ENCODE measurements at regions not wholly inside any gene's neighbourhood (a gene's known extent, or its start where the extent isn't known, plus 50 kb on each side); places are given as distances from the start of the nearest gene placed in this dataset.

DNA sequence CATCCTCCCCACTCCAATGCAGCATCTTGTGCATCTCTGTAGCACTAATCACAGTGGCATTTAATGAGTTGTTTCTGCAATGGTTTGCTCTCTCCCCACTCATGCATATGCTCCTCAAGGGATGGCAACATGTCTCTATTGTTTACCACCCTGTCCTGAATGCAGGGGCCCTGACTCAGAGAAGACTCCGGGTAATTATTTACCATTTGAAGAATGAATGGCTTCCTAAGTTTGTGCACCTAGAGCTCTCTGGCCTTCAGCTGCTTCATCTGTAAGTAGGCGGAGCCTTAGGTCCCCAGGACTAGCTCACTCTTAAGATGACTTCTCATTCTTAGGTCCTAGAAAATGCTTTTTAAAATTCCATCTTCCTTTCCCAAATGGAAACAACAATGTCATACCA lies 63.7 kb upstream of the IGSF21 start:
- no peak overlapping the region for H3K4me2 ChIP-seq (ENCODE audit: low read length)
- CTCF ChIA-PET = no interaction called here
- H3K9ac ChIP-seq (ENCODE audit: low read length) = no peak overlapping the region
- intact Hi-C loops (cut with micrococcal nuclease) = no loop called here
- no peak for TF ChIP-seq FOSL1 (IDR thresholded peaks at IDR 0.05; ENCODE audit: low read depth)
- no peak for TF ChIP-seq ELF1 (IDR thresholded peaks at IDR 0.05; ENCODE audit: borderline replicate concordance, low read depth)
- no TSS peak for BruUV-seq (replicated peaks)
- H3K27me3 ChIP-seq (ENCODE audit: insufficient read depth, low read length) = peaks cover 51% of the 10 kb centered on the region
- H4K20me1 ChIP-seq (ENCODE audit: insufficient read depth) = no peaks in the 10 kb centered on the region
- H3K9me3 ChIP-seq (ENCODE audit: control insufficient read depth in 1 of 2, insufficient read depth in 1 of 2, low read depth in 1 of 2, low read length in 2 of 2) = no peaks in the 10 kb centered on the region
- ATAC-seq = no peak
- no peak overlapping the region for H3K4me3 ChIP-seq (replicated peaks in 1 of 2; ENCODE audit: low read depth in 1 of 2, low read length in 2 of 2)
- no peak for DNase-seq (ENCODE audit: low read depth, low spot score)
- H2AFZ ChIP-seq (ENCODE audit: low read depth, low read length, poor library complexity, severe bottlenecking) = no peak overlapping the region
- H3K79me2 ChIP-seq (ENCODE audit: insufficient read depth, low read length) = no peaks in the 10 kb centered on the region
- no peaks in the 10 kb centered on the region for H3K36me3 ChIP-seq (ENCODE audit: control insufficient read depth in 1 of 2, insufficient read depth in 2 of 2, low read length in 2 of 2)
- H3K9me2 ChIP-seq (ENCODE audit: insufficient read depth) = no peaks in the 10 kb centered on the region
- POLR2A ChIA-PET = no interaction called here
- RAD21 ChIA-PET (ENCODE audit: low non-redundant PET in 1 of 2, low total read pairs in 2 of 2, uncharacterized antibody in 2 of 2, unreplicated experiment in 2 of 2) = no interaction called here
- no peaks in the 10 kb centered on the region for H3K4me1 ChIP-seq (ENCODE audit: control insufficient read depth in 1 of 2, insufficient read depth in 2 of 2, low read length in 2 of 2)
- no peak overlapping the region for H3K27ac ChIP-seq (ENCODE audit: low read depth, low read length)

DNA sequence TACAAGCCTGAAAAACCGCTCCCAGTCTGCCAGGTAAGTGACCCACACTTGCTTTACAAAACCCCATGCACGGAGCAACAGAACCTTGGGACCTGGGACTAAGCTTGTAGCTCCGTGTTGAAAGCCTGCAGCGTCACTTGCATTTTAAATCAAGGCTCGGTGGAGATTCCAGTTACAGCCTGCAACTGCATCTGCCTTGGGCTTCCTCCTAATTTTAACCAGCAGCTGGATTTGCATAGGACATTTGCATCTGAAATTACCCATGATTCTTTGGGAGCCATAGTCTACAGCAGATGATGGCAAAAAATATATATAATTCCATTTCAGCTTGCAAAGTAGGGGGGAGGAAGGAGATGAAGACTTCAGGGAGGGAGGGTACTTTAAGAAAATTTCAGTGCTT lies 62.4 kb upstream of the IGSF21 start:
- no peak overlapping the region for H2AFZ ChIP-seq (ENCODE audit: low read depth, low read length, poor library complexity, severe bottlenecking)
- TF ChIP-seq, protein P1, sequence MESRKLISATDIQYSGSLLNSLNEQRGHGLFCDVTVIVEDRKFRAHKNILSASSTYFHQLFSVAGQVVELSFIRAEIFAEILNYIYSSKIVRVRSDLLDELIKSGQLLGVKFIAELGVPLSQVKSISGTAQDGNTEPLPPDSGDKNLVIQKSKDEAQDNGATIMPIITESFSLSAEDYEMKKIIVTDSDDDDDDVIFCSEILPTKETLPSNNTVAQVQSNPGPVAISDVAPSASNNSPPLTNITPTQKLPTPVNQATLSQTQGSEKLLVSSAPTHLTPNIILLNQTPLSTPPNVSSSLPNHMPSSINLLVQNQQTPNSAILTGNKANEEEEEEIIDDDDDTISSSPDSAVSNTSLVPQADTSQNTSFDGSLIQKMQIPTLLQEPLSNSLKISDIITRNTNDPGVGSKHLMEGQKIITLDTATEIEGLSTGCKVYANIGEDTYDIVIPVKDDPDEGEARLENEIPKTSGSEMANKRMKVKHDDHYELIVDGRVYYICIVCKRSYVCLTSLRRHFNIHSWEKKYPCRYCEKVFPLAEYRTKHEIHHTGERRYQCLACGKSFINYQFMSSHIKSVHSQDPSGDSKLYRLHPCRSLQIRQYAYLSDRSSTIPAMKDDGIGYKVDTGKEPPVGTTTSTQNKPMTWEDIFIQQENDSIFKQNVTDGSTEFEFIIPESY (IDR thresholded peaks at IDR 0.05; ENCODE audit: extremely low read depth, insufficient replicate concordance, low read length) = no peak
- no peak for TF ChIP-seq CEBPB (IDR thresholded peaks at IDR 0.05; ENCODE audit: low read depth)
- no peak for TF ChIP-seq ZNF274 (IDR thresholded peaks at IDR 0.05; ENCODE audit: low read depth, low read length)
- no peak for TF ChIP-seq JUND (IDR thresholded peaks at IDR 0.05)
- no peak for TF ChIP-seq CBX3 (IDR thresholded peaks at IDR 0.05; ENCODE audit: low read depth)
- TF ChIP-seq YY1 (IDR thresholded peaks at IDR 0.05; ENCODE audit: extremely low read depth, insufficient replicate concordance, low read depth, low read length) = no peak
- no peak for TF ChIP-seq EGR1 (IDR thresholded peaks at IDR 0.05; ENCODE audit: low read depth)
- no peak for TF ChIP-seq FOSL1 (IDR thresholded peaks at IDR 0.05; ENCODE audit: low read depth)
- TF ChIP-seq POLR2AphosphoS5 (IDR thresholded peaks at IDR 0.05; ENCODE audit: low read depth, low read length) = no peak
- no peak for TF ChIP-seq TCF7L2 (IDR thresholded peaks at IDR 0.05; ENCODE audit: borderline replicate concordance, extremely low read depth, insufficient read depth, insufficient read length)
- TF ChIP-seq POLR2A (IDR thresholded peaks at IDR 0.05; ENCODE audit: borderline replicate concordance, extremely low read depth, insufficient read depth, insufficient read length) = no peak
- no peak for ATAC-seq
- peaks cover 51% of the 10 kb centered on the region for H3K27me3 ChIP-seq (ENCODE audit: insufficient read depth, low read length)
- H3K9ac ChIP-seq (ENCODE audit: low read length) = no peak overlapping the region
- H4K20me1 ChIP-seq (ENCODE audit: insufficient read depth) = no peaks in the 10 kb centered on the region
- H3K9me3 ChIP-seq (ENCODE audit: control insufficient read depth in 1 of 2, insufficient read depth in 1 of 2, low read depth in 1 of 2, low read length in 2 of 2) = no peaks in the 10 kb centered on the region
- ChIA-PET RAD21 (ENCODE audit: low non-redundant PET in 1 of 2, low total read pairs in 2 of 2, uncharacterized antibody in 2 of 2, unreplicated experiment in 2 of 2) (no interaction called here), POLR2A (no interaction called here), CTCF (no interaction called here)
- no peak for DNase-seq (ENCODE audit: low read depth, low spot score)
- no peaks in the 10 kb centered on the region for H3K9me2 ChIP-seq (ENCODE audit: insufficient read depth)
- no peaks in the 10 kb centered on the region for H3K4me1 ChIP-seq (ENCODE audit: control insufficient read depth in 1 of 2, insufficient read depth in 2 of 2, low read length in 2 of 2)
- H3K27ac ChIP-seq (ENCODE audit: low read depth, low read length) = no peak overlapping the region
- H3K79me2 ChIP-seq (ENCODE audit: insufficient read depth, low read length) = no peaks in the 10 kb centered on the region
- no peak overlapping the region for H3K4me3 ChIP-seq (replicated peaks in 1 of 2; ENCODE audit: low read depth in 1 of 2, low read length in 2 of 2)
- intact Hi-C loops (cut with micrococcal nuclease) = no loop called here
- no TSS peak for BruUV-seq (replicated peaks)
- H3K4me2 ChIP-seq (ENCODE audit: low read length) = no peak overlapping the region
- H3K36me3 ChIP-seq (ENCODE audit: control insufficient read depth in 1 of 2, insufficient read depth in 2 of 2, low read length in 2 of 2) = no peaks in the 10 kb centered on the region

All from HCT116 (cell line).